Neutrophil (primary cell): ENCODE measurements at regions not wholly inside any gene's neighbourhood (a gene's known extent, or its start where the extent isn't known, plus 50 kb on each side); places are given as distances from the start of the nearest gene placed in this dataset.

Source experiments
- H3K27ac ChIP-seq: fragments of 200-600 bp; sonication (generic); 2 replicates; pipeline ENCODE4 v1.5.1; 2016; ENCODE audit warnings: mild to moderate bottlenecking, moderate library complexity
- H3K27me3 ChIP-seq: fragments of 200-600 bp; sonication (generic); 2 replicates; pipeline ENCODE4 v1.6.0; 2016; ENCODE audit warnings: mild to moderate bottlenecking
- H3K36me3 ChIP-seq: fragments of 200-600 bp; sonication (generic); 2 replicates; pipeline ENCODE4 v1.5.1; 2017
- H3K4me1 ChIP-seq, 2 experiments: fragments of 200-600 bp in 1 of 2; sonication (generic) in 1 of 2; 1 replicate in 1 of 2; 2 replicates in 1 of 2; pipeline versions ENCODE4 v1.5.1 to v1.6.1; 2013 to 2016; ENCODE audit warnings: low read depth in 1 of 2, low read length in 1 of 2, mild to moderate bottlenecking in 1 of 2, moderate library complexity in 1 of 2; ENCODE audit not compliant: control insufficient read depth in 1 of 2, insufficient read depth in 1 of 2
- H3K4me3 ChIP-seq, 2 experiments: fragments of 200-600 bp in 1 of 2; sonication (generic) in 1 of 2; 1 replicate in 1 of 2; 2 replicates in 1 of 2; pipeline ENCODE4 v1.5.1; 2013 to 2016; ENCODE audit warnings: low read depth in 1 of 2, low read length in 1 of 2, mild to moderate bottlenecking in 1 of 2, moderate library complexity in 1 of 2
- H3K9me3 ChIP-seq: fragments of 200-600 bp; sonication (generic); 2 replicates; pipeline ENCODE4 v1.5.1; 2016
- TF ChIP-seq, protein P1 (sequence below): fragments of 200-600 bp; sonication (generic); IDR thresholded peaks from 2 replicates; pipeline ENCODE4 v1.5.1; 2016; ENCODE audit warnings: antibody characterized with exemption

GRCh38 chr14:105855246-105855892 lies 329.0 kb downstream of the TMEM121 start:
- H3K27ac ChIP-seq: no peak overlapping the region
- peaks cover 32% of the 10 kb centered on the region for H3K27me3 ChIP-seq
- TF ChIP-seq, protein P1, sequence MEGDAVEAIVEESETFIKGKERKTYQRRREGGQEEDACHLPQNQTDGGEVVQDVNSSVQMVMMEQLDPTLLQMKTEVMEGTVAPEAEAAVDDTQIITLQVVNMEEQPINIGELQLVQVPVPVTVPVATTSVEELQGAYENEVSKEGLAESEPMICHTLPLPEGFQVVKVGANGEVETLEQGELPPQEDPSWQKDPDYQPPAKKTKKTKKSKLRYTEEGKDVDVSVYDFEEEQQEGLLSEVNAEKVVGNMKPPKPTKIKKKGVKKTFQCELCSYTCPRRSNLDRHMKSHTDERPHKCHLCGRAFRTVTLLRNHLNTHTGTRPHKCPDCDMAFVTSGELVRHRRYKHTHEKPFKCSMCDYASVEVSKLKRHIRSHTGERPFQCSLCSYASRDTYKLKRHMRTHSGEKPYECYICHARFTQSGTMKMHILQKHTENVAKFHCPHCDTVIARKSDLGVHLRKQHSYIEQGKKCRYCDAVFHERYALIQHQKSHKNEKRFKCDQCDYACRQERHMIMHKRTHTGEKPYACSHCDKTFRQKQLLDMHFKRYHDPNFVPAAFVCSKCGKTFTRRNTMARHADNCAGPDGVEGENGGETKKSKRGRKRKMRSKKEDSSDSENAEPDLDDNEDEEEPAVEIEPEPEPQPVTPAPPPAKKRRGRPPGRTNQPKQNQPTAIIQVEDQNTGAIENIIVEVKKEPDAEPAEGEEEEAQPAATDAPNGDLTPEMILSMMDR: no peak
- H3K9me3 ChIP-seq: no peaks in the 10 kb centered on the region
- no peaks in the 10 kb centered on the region for H3K4me1 ChIP-seq
- no peak overlapping the region for H3K4me3 ChIP-seq
- H3K36me3 ChIP-seq: no peaks in the 10 kb centered on the region

DNA sequence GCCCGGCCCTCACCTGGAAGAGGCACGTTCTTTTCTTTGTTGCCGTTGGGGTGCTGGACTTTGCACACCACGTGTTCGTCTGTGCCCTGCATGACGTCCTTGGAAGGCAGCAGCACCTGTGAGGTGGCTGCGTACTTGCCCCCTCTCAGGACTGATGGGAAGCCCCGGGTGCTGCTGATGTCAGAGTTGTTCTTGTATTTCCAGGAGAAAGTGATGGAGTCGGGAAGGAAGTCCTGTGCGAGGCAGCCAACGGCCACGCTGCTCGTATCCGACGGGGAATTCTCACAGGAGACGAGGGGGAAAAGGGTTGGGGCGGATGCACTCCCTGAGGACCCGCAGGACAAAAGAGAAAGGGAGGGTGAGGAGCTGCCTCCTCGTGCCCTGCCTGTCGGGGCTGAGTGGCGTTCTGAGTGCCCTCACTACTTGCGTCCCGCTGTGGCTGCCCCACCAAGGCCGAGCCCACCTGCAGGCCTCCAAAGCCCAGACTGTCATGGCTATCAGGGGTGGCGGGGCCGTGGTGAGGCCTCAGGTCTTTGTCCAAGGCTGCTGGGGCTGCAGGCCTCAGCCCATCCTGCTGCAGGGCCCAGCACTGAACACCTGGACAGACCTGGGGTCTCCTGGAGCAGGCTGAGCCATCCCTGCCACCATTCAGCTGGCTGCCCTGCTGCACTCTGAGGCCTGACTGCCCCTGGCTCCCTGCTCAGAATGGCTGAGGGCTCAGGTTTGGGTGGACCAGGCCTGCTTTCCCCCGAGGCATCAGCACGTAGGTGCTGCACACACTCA lies 329.7 kb downstream of the TMEM121 start:
- Histone ChIP-seq H3K27me3 (peaks cover 39% of the 10 kb centered on the region), H3K4me3 (no peak overlapping the region), H3K27ac (no peak overlapping the region), H3K4me1 (no peaks in the 10 kb centered on the region), H3K9me3 (no peaks in the 10 kb centered on the region), H3K36me3 (no peaks in the 10 kb centered on the region)
- TF ChIP-seq, protein P1: no peak

- H3K36me3 ChIP-seq: no peaks in the 10 kb centered on the region
- H3K27ac ChIP-seq: no peak overlapping the region
Measured at GRCh38 chr14:105856676-105857219, 330.4 kb downstream of the TMEM121 start.

DNA sequence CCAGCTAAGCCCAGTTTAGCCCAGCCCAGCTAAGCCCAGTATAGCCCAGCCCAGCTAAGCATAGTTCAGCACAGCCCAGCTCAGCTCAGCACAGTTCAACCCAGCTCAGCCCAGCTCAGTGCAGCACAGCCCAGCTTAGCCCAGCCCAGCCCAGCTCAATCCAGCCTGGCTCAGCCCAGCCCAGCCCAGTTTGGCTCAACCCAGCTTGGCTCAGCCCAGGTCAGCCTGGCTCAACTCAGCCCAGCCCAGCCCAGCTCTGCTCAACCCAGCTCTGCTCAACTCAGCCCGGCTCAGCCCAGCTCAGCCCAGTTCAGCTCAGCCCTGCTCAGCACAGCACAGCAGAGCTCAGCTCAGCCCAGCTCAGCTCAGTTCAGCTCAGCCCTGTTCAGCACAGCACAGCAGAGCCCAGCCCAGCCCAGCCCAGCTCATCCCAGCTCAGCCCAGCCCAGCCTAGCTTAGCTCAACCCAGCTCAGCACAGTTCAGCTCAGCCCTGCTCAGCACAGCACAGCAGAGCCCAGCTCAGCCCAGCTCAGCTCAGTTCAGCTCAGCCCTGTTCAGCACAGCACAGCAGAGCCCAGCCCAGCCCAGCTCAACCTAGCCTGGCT lies 330.9 kb downstream of the TMEM121 start:
- Histone ChIP-seq H3K27ac (no peak overlapping the region), H3K9me3 (no peaks in the 10 kb centered on the region), H3K4me3 (no peak overlapping the region), H3K27me3 (peaks cover 51% of the 10 kb centered on the region), H3K36me3 (no peaks in the 10 kb centered on the region), H3K4me1 (no peaks in the 10 kb centered on the region)
- TF ChIP-seq, protein P1: no peak

More at GRCh38 chr14:105856676-105857219, 330.4 kb downstream of the TMEM121 start:
- Histone ChIP-seq H3K27me3 (peaks cover 46% of the 10 kb centered on the region), H3K4me1 (no peaks in the 10 kb centered on the region), H3K9me3 (no peaks in the 10 kb centered on the region), H3K4me3 (no peak overlapping the region)
- TF ChIP-seq, protein P1: no peak

- H3K4me1 ChIP-seq: no peaks in the 10 kb centered on the region
- no peaks in the 10 kb centered on the region for H3K9me3 ChIP-seq
- TF ChIP-seq, protein P1: no peak
- H3K27me3 ChIP-seq: peaks cover 59% of the 10 kb centered on the region
- H3K4me3 ChIP-seq: no peak overlapping the region
- H3K36me3 ChIP-seq: no peaks in the 10 kb centered on the region
- H3K27ac ChIP-seq: no peak overlapping the region
Measured at GRCh38 chr14:105857826-105858675, 331.7 kb downstream of the TMEM121 start.
